GM12875 (cell line): ENCODE measurements at regions not wholly inside any gene's neighbourhood (a gene's known extent, or its start where the extent isn't known, plus 50 kb on each side); places are given as distances from the start of the nearest gene placed in this dataset.

Source experiments
- H3K4me3 ChIP-seq: one replicate; pipeline ENCODE4 v1.5.1; 2011; ENCODE audit warnings: low read depth, low read length, control low read depth
- TF ChIP-seq, protein P1 (sequence below): IDR thresholded peaks from 2 replicates; pipeline ENCODE4 v1.5.1; 2011; ENCODE audit warnings: low read depth, mild to moderate bottlenecking, control low read depth, inconsistent platforms, low read length, moderate library complexity, borderline replicate concordance; ENCODE audit not compliant: insufficient read depth

DNA sequence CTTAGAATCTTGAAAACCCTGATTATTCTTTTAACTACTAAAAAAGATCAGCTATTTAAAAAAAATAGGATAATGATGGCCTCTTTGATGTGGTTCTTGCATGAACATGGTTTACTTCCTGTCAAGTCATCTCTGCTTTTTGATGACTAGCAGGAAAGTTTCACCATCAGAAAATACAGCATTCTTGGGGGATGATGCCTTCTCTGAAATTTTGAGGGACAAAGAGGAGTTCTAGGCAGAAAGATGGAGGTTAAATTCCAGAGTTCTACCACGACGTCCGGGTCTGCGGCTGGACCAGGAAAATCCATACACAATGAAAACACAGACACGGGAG is 130.4 kb downstream of the OLIG3 start:
- no peak overlapping the region for H3K4me3 ChIP-seq
- TF ChIP-seq, protein P1, sequence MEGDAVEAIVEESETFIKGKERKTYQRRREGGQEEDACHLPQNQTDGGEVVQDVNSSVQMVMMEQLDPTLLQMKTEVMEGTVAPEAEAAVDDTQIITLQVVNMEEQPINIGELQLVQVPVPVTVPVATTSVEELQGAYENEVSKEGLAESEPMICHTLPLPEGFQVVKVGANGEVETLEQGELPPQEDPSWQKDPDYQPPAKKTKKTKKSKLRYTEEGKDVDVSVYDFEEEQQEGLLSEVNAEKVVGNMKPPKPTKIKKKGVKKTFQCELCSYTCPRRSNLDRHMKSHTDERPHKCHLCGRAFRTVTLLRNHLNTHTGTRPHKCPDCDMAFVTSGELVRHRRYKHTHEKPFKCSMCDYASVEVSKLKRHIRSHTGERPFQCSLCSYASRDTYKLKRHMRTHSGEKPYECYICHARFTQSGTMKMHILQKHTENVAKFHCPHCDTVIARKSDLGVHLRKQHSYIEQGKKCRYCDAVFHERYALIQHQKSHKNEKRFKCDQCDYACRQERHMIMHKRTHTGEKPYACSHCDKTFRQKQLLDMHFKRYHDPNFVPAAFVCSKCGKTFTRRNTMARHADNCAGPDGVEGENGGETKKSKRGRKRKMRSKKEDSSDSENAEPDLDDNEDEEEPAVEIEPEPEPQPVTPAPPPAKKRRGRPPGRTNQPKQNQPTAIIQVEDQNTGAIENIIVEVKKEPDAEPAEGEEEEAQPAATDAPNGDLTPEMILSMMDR, result no peak

DNA sequence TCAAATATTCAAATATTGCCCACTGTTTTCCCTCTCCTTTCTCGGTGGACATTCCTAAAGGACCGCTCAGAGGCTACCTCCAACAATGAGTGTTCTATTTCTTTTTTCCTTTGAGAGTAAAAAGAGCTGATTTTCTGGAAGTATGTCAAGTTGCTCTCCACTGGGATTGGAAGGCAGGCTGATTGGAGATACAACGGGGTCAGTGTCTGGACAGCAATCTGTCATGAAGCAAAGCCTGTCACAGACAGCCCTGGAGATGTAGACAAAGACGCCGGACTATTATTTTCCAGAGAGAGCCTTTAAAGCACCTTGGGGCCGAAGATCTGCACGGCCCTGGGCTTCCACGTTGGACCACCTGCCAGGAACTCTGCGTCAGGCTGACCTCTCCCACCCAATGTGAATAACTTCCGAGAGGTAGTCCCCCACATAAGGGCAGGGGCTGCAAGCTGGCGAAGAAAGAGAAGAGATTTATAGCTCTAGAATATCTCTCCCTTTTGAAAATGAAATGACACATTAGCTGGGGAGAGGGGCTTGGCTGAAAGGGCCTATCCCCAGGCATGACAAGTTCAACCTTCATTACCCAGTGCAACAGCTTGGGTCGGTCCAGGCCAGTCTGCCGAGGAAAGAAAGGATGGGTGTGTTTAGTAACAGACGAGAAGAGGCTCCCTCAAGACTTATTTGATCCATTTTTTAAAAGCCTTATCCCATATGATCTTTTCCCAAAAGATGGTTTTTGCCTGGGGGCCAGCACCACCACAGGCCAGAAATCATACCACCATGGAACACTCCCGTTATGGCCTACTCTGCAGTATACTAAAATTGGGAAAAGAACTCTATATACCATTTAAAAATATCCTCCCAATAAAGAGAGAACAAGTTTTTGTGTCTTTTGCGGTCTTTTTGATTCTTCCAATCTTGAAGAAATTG is 131.1 kb downstream of the OLIG3 start:
- TF ChIP-seq, protein P1, result no peak
- no peak overlapping the region for H3K4me3 ChIP-seq

DNA sequence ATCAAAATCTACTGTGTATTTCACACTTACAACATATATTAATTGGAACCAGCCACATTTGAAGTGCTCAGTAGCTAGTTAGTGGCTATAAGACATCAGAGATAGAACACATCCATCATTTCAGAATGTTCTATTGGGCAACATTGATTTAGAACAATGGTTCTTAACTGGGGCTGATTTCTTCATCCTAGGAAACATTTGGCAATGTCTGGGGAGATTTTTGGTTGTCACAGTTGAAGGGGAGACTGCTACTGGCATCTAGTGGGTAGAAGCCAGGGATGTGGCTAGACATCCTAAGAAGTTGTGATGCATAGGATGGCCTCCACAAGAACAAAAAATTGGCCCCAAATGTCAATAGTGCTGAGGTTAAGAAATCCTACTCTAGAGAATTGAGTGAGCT is 132.5 kb downstream of the OLIG3 start:
- H3K4me3 ChIP-seq, result no peak overlapping the region
- TF ChIP-seq, protein P1, result no peak

DNA sequence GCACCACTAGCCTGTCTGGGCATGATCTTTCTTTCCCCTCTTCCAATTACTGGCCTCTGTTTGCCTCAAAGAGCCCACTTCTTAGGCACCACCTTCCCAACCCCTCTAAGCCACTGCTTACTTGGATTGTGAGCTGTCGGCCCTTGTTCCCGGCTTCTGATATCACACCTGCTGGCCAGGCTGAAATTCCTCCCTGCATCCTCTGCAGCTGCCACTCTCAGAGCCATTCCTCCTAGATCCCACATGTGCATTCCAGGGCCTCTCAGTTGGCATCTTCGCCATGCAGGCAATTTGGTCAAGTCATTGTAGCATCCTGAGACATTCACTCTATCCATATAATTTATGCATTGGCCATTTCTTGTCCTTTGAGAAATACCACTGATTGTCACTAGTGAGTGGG is 135.9 kb downstream of the OLIG3 start:
- H3K4me3 ChIP-seq, result no peak overlapping the region
- TF ChIP-seq, protein P1, result no peak

DNA sequence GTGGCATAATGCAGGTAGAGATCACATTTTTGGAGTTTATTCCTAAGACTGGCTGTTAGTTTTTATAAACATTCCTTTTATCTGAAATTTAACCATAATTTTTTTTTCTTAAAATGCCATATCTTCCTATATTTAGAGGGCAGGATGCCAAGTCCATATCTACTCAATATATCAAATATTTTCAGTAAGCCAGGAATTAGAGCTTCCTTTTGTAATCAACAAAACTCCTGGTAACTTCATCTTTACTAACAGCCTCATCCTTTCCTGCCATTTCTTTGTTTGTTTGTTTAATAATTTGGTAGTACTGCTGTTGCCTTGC is 136.3 kb downstream of the OLIG3 start:
- TF ChIP-seq, protein P1, result no peak

DNA sequence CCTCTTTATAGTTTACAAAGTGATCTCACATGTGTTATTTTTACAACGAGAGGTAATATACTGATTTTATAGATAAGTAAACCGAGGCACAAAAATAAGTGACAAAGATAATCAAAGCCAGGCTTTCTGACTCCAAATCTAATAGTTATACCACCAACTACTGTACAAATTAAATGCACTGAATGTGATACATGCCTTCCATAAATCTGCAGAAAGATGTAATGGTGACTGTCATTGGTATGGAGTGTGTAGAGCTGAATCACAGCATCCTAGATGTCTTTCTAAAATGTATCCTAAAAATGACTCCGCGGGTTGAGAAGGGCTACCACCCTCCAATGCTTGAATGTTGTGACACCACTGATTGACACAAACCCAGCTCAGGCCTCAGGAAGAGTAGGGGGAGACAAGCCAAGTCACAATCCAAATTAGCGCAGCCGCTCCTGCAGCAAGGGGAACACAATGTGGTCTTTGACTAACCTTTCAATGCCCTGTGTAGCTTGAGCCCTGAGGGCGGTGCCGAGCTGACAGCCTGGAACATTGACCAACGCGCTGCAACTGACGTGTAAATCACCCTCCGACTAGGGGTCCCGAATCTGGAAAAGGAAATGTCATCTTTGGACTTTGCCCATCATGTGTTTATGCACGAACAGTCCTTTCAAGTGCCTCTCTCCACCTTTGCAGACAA is 136.8 kb downstream of the OLIG3 start:
- TF ChIP-seq, protein P1, result no peak
- no peak overlapping the region for H3K4me3 ChIP-seq

More for the DNA sequence above, 136.3 kb downstream of the OLIG3 start:
- no peak overlapping the region for H3K4me3 ChIP-seq
